Retinal pigment epithelial cell (primary cell): ENCODE measurements at regions not wholly inside any gene's neighbourhood (a gene's known extent, or its start where the extent isn't known, plus 50 kb on each side); places are given as distances from the start of the nearest gene placed in this dataset.

Source experiments
- DNase-seq: peaks from one replicate; pipeline ENCODE4 v3.0.0-alpha.2; 2010; ENCODE audit warnings: low read depth
- H3K4me3 ChIP-seq: 2 replicates; pipeline ENCODE4 v1.5.1; 2011; ENCODE audit warnings: mild to moderate bottlenecking, low read length, control low read depth, moderate library complexity
- CTCF ChIP-seq: conservative IDR thresholded peaks from 2 replicates; pipeline ENCODE4 v1.5.1; 2011; ENCODE audit warnings: low read depth, low read length, control low read depth, inconsistent platforms

DNA sequence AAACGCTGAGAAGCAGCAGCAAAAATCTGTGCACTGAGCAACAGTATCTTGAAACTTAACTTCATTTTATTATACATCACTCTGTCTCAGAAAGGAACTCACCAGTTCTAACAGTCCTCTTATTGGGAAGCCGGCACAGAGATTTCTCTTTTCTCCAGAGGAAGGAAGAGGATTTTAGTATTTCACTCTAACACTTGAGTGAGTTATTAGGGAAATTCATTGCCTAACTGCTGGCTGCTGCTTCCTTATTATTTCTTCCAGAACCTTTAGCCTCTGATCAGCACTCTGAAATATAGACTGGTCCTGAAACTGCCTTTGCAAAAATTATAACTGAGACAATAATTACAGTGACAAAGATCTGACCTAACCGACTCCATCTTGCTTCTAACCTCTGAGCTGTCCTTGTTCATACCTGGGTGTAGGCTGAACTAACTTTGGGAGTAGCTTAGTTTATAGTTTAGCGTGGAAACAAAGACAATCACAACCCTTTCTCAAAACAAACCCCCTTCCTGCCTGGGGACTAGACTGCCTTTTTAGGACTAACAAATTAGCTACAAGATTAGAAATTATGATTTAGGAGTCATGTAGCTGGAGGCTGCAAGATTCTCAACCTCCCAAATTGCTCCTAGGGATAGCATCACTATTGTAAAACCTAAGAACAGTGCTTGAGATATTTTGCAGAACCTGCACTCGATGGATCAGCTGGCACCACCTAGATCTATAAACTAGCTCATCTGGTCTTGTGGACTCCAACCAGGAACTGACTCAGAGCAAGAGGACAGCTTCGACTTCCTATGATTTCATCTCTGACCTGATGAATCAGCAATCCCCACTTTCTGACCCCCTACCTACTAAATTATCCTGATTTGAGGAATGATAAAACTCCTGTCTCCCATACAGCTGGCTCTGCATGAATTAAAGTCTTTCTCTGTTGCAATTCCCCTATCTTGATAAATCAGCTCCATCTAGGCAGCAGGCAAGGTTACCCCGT is 117.5 kb downstream of the DYRK2 start:
- no peak overlapping the region for H3K4me3 ChIP-seq
- DNase-seq: no peak
- TF ChIP-seq CTCF: no peak

- peak; percentile 52 for DNase-seq
- no peak overlapping the region for H3K4me3 ChIP-seq
- no peak for TF ChIP-seq CTCF
Observed at GRCh38 chr12:67772267-67773169, 124.0 kb downstream of the DYRK2 start.

- DNase-seq: no peak
- no peak overlapping the region for H3K4me3 ChIP-seq
- no peak for TF ChIP-seq CTCF
Observed at GRCh38 chr12:67773896-67774295, 125.4 kb downstream of the DYRK2 start.

- no peak for DNase-seq
- no peak for TF ChIP-seq CTCF
- H3K4me3 ChIP-seq: no peak overlapping the region
Observed at GRCh38 chr12:67774983-67775587, 126.5 kb downstream of the DYRK2 start.

DNA sequence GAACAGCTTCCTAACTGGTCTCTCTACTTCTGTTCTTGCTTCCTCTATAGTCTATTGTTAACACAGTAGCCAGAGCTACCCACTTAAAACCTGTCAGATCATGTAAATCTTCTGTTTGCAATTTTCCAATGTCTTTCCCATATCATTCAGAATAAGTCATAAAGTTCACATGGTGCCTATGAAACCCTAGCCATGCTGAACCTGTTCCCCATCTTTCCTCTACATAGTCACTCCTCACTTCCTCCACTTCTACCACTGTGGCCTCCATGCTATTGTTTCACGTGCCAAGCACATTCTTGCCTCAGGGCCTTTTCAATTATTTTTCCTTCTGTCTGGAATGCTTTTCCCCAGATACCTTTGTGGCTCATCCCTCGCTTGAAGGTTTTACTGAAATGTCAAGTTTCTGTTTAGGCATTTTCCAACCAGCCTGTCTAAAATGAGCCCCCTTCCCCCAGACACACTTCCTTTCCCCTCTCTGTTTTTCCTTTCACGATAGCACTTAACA is 132.1 kb downstream of the DYRK2 start:
- DNase-seq: no peak
- no peak for TF ChIP-seq CTCF
- no peak overlapping the region for H3K4me3 ChIP-seq

DNA sequence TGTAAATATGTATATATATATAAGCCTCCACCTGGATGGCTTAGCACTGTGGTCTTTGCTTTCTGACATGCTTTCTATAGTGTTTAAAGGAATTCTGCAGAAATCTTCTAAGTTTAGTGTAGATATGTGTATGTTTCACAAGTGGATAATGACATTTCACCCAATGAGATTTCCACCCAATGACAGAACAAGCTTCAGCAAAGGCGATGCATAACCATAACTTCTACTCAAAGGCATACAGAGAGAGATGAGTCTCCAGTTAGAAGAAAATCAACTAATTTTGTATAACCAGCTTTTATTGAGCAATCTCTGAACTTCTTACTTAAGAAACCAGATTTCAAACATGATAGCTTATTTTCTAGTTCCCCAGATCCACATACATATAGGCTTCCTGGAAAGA is 134.0 kb downstream of the DYRK2 start:
- no peak for DNase-seq
- no peak for TF ChIP-seq CTCF
- H3K4me3 ChIP-seq: no peak overlapping the region
